NCI-H1092 (cell line): ENCODE measurements at regions not wholly inside any gene's neighbourhood (a gene's known extent, or its start where the extent isn't known, plus 50 kb on each side); places are given as distances from the start of the nearest gene placed in this dataset.

Source experiments
- DNase-seq: peaks from one replicate; lab custom pipeline; 2025; lab: John Stamatoyannopoulos, UW

DNA sequence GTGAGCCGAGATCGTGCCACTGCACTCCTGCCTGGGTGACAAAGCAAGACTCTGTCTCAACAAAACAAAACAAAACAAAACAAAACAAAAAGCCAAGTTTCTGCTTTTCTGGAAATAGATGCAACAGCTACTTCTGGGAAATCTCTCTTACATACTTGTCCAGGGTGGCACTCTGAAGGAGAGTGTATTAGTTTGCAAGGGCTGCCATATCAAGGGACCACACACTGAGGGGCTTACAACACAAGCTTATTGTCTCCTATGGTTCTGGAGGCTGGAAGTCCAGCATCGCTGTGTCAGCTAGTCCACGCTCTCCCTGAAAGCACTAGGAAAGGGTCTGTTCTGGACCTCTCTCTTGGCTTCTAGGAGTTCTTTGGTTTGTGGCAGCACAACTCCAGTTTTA is 277.9 kb upstream of the WWC1 start:
- DNase-seq = no peak

DNA sequence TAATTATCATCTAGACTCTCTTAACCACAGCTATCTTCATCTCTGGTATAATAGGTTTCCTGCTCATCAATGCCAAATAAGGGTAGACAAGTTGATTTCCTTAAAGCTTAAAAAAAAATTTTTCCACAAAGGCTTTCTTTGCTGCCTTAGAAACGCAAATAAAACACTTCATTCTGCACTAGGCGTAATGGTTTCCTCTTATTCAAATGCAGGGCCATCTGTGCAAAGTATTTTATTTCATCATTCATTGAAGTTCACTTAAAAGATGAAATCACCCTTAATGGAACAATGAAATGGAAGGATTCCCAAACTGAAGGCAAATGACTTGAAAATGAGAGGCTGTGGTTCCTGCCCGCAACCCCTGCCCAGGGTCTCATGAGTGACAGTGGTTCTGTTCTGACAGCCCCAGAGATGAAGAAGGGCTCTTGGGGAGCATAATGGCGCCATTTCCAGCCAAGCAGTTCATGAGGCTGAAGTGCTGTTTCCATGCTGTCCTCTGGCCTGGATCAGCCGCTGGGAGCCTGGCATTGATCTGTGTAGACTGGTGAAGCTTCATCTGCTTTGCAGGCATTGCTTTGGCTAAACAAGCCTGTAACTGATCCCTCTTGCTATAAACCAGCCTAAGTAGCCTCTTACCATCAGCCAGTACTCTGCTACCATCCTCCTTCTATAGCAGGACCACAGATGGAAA is 276.9 kb upstream of the WWC1 start:
- DNase-seq = no peak

DNA sequence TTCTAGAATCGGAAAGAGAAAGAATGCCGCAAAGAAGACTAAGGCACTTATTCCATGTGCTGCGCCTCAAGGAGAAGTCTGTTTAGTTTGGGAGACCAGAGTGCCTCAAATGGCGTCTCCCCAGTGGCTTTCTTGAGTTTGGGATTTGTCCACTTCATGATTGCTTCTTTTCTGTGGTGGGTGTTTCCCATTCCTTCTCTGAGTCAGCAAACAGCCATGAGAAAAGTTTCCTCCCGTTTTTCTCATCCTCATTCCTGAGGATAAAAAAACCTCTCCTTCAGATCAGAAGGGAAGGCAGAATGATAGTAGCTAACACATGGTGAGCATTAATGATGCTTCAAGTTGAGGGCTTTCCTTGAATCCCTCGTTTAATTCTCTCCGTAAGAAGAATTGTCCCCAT is 275.9 kb upstream of the WWC1 start:
- DNase-seq = no peak

DNA sequence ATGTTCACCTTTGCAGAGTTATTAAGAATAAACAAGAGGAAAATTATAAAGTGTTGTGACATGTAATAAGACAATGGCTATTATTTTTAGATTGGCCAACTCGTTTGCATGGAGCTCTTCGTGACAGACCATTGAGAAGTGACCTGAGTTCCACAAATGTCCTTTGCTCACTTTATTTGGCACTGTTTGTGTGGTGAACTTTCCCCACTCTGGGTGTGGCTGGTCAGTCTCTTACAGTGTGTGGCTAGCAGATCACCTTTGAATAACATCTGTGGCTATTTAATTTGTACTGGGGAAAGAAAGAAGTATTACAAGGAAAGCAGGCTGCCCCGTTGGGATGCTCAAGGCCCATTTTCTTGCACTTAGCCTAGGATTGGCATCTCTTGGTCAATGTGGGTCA is 274.1 kb upstream of the WWC1 start:
- no peak for DNase-seq

DNA sequence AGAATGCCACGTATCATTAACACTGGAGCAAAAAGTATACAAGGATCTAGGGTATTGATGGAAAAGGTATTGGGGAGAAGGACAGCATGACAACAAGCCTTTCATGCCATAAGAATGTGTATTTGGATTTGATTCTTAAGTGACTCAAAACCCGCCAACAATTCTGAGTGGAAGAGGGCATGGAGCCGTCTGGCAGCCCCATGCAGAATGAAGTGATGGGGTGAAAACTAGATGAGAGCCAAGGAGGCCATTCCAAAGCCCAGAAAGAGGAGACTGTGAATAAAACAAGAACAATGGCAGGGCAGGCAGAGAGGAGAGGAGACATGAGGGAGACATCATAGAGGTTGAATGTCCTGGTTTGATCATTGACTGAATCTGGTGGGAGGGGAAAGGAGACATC is 272.3 kb upstream of the WWC1 start:
- DNase-seq = no peak

DNA sequence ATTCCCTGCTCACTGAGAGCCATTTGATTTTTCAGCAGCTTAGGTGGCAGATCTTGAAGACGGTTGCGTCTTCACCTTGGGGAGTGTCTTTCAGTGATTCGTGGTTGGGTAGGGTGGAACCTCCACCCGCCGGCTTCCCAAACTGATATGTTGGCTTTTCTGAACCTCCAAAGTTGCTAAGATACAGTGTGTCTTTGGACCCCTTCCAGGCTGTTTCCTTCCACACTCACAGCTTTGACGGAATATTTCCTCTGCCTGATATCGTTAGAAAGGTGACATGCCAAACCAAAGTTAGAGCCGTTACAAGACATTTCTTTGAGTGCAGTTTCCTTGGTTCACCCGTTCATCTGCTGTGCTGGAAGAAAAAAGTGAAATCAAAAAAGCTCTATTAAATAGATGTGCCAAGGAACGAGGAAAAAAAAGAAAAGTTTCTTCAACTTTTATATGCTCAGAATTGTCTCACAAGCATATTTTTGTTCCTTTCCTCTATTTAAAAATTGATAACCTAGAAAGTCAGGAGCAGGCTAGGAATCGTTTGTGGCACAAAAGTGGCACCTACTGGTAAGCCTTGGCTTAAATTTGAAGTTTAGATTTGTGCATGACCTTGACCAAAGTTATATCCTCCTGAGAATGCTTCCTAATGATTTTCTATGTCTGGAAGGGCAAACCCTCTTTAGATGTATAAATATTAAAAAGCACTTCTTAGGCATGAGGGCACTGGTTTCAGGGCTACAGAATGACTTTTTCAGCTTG is 270.7 kb upstream of the WWC1 start:
- DNase-seq = no peak

DNA sequence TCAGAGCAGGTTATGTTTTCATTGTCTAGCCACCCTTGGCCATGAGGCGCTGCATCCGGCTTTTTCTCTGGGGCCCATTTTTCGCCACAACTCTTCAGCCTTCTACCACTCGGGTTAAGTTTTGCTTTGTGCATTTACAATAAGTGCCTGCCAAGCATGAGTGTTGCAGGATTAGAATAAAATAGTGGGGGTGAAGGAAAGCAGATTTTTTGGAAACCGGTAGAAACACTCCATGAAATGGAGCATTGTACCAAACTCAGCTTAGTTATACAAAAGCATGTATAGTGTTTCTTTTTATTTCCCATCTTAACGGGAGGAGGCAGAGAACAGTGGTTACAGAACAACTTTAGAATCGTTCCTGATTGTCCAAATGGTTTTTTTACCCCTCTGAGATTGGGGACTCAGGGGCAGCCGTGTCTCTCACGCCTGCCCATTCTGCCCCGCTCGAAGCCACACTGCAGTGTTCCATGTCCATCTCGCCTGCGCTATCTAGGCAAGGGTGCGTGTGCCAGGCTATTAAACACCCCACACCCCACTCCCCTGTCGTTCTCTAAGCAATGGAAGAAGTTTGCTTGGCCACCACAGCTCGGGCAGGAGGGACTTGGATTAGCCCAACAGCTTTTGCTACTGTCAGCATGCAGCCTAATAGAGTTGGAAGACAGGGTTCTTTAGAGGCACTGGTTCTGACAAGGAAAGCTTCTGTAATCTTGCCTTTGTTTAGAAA is 268.8 kb upstream of the WWC1 start:
- no peak for DNase-seq

DNA sequence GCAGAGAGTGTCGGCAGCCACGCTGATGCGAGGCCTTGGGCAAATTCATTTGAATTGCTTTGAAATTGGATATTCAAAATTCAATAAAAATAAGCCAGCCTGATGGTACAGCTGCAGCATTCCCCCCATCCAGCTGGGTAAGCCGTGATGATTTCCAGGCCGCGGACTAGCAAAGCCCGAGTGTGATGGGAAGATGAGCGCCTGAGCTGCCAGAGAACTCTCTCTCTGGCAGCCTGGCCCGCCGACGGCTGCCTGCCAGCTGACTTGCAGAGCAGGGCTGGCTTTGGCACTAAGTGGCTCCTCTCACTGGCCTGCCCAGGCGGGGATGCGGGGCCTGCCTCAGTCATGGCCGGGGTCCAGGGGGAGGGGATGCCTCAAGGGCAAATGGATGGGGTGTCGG is 268.3 kb upstream of the WWC1 start:
- peak; percentile 11 for DNase-seq

DNA sequence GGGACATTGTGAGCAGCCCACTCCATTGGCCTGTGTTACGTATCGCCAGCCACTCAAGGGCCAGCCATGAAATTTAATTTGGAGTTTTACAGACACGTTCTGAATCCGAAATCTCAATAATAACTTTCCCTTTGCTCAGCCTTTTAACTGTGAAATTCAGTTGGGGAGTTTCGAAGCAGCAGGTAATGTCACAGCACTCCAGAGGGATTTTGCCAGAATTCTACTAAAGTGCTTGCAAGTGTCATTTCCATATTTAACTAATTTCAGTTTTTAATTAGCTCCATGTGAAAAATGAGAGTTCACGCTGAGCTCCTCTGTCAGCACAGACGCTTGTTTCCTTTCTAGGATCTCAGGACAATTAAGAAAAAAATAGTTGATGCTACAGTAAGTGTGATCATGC is 267.1 kb upstream of the WWC1 start:
- DNase-seq = no peak

DNA sequence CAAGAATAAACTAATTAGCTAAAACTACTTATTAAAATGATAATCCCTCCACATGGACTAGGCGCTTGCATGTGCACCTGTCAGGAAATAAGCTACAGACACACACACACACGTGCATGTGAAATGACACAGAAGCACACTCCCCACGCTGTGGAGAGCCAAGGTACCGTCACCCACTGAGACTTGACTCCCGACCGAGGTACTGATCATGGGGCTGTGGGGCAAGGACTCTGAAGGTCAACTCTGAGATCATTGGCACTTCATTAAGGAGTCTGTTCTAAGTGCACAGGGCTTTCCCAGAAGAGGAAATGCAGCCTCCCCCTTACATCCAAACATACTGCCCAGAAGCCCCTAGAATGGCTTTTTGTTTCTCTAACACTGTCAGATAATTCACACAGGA is 264.4 kb upstream of the WWC1 start:
- DNase-seq = no peak

DNA sequence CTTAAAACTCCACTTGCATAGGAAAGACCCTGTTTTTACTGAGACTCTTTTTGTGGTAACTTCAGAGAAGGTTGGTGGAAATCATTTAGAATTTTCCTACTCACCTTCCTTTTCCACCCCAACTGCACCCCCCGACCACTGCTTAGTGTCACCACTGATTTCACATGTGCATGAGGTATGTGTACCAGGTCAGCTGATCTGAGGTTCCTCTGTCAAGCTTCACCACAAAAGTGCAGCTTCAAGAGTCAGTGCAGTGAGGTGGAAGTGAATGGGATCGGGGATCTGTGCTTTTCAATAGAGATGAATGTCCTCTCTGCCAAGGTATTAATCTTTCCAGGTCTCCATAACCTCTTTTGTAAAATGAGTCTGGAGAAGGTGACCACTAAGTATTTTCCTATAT is 260.5 kb upstream of the WWC1 start:
- no peak for DNase-seq

DNA sequence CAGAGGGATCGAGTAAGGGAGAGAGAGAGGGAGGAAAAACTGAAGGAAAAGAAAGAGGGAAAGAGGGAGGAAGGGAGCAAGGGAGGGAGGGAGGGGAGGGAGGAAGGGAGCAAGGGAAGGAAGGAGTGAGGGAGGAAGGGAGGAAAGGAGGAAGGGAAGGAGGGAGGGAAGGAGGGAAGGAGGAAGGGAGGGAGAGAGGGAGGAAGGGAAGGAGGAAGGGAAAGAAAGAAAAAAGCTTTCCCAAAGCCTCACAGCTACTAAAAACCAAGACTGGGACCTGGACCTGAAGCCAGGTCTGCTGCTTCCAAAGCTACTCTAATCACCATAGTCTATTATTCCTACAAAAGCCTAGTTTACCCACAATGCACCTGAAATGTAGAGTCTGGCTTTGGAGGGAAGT is 259.8 kb upstream of the WWC1 start:
- no peak for DNase-seq

DNA sequence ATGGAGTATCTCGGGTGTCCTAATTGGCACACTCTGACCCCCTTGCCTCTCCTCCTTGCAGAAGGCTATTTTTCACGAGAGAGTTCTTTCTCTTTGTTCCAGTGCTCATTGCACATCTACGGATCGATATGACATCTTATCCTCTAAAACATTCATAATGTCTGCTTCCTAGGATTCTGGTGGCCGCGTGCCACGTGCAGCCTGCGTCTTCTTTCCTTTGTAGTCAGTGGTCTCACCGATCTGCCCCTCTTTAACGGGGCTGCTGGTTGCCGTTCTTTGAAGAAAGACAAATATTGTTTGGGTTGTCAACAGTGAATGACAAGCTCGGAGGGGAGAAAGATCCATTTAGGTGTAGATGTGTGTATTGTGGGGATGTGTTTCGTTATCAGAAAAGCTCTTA is 252.4 kb upstream of the WWC1 start:
- DNase-seq = no peak

DNA sequence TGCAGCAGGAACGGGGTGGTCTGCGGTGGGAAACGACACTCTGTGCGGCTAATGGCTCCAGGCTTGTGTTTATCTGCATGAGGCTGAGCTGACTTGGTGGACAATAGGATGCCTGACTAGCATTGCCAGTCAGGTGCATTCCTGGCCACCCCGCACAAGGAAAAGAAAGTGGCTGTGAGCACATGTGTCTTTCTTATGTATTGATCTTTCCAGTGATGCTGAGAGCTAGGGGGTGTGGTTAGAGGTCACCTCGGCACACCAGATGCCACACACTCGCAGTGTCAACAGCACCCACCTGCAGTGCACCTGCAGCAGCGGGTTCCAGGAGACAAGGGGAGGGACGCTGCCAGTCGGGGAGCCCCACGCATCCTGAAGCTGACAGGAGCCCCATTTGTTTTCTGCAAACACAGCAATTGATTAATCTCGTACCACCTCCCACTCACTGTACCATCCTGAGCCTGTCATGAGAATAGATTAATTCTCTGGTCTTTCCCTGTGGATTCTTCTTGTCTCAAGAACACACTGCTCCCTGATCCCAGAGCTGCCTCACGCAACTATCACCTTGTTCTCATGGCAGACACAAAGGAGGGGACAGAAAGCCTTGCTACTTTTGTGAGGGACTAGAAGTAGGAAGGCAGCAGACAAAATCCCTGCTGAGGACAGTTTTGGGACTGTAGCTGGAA is 251.7 kb upstream of the WWC1 start:
- DNase-seq = no peak

DNA sequence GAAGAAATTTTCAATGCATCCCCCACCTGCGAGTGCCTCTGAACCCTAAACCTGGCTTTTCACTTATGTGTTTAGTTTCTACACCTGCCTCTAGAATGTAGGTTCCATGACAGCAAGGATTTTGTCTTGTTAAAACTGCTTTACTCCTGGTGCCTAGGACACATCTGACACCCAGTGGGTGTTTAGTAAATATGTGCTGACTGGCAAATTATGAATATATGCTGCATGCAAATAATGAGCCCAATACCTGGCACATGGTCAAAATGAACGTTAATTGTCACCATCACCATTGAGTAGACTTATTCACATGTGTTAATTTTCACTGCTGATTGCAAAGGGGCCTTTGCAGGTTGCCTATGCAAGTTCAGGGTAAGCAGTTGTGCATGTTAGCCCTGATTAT is 249.9 kb upstream of the WWC1 start:
- DNase-seq = no peak

DNA sequence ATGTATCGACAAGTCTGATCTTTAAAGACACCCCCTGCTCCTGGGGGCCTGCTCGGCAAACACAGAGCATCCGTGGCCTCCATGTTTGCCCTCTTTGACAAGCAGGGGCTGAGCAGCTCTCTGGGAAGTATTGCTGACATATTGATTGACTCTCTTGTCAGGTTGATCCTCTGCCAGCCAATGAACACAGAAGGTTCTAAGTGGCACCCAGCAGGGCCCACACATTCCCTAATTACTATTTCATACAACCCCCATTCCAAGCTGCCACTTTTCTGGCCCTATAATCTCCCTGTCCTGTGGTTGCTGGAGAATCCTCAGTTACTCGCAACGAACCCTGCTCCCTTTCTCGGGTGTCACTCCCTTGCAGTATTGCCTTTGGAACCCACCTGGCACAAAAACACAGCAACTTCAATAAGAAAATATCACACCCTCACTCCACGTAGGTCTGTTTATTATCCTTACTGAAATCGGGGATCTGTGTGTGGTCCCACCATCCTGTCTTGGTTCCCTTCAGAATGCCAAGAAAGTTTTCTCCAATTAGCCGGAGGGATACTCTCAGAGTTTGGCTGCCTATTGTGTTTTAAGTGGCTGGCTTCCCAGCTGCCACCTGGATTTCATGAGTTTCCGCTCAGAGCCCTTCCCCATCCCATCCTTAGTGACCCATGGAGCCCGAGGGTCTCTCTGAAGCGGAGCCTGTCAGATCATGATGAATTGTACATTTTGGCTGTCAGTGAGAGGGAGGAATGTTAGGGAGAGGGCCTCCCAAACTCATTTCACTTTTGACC is 249.0 kb upstream of the WWC1 start:
- DNase-seq = no peak

DNA sequence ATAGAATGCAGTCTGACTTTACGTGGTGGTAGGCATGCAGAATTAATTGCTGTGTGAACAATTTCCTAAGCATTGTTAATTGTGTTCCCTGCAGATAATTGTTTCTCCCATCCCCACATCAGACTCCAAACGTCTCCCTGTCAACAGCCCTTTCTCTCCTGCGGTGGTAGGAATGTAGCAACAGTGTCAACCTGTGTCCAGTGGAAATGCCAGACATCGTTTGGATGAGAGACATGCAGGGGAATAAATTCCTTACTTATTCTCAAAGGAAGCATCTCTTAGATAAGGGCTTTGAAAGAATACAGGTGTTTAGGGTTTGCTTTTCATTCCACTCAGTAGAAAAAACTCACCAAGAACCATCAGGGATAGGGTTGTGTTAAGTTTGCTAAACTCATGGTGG is 245.3 kb upstream of the WWC1 start:
- no peak for DNase-seq

DNA sequence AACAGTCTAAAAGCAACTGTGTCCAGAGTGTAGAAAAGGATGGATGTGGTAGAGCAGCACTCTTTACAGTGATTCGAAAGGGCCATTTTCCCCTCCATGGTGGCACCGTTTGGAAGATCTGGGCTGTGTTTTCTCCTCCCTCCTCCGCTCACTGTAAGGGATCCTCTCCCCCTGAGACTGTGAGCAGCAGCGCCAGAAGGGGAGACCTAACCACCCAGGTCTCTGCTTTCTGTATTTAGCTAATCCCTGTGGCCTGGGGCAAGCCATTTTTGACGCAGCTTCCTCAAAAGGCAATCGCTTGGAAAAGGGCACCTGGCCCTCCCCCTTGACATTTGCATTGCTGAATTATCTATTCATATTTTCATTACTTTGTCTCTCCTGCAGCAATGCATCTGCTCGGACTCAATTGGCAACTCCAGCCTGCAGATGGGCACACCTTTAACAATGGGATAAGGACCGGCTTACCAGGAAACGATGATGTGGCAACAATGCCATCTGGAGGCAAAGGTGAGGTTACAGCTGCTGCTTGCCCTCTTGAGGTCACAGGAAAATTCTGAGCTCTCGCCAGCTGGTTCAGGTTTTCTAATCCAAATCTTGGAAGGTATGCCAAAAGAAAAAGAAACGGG is 244.3 kb upstream of the WWC1 start:
- peak; percentile 19 for DNase-seq

DNA sequence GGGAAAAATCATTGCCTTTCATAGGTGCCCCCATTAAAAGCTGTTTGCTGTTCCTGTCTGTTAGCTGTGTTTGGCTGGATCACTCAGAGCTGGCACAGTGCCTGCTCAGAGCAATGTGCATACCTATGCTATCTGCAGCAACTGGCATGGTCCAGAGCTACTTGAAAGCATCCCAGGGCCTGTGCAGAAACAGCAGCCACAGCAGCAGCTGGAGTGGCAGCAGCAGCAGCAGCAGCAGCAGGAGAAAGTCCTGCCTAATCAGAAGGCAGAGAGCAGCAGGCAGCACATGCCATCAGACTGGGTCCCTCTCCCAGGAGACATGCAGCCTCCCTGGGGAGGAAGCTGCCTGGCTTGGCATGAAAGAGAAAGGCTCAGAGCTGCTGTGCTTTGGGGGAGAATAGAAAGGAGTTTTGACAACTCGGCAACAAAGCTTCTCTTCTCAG is 243.8 kb upstream of the WWC1 start:
- no peak for DNase-seq

DNA sequence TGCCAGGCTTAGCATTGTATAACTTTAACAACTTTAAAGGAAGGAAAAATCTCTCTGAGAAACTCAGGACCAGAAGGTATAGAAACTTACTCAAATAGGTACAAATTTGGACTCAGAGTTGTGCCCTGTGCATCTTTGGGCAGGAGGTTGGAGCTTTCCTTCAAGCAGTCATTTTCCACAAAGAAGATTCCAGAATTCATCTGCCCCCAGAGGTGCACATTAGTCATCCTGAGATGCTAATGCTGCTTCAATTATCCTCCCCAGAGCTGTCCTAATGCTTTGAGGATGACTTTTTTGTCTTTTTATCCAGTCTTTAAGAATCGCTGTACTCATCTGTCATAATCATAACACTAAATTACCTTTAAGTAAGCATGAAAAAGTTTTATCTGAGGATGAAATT is 243.0 kb upstream of the WWC1 start:
- no peak for DNase-seq

DNA sequence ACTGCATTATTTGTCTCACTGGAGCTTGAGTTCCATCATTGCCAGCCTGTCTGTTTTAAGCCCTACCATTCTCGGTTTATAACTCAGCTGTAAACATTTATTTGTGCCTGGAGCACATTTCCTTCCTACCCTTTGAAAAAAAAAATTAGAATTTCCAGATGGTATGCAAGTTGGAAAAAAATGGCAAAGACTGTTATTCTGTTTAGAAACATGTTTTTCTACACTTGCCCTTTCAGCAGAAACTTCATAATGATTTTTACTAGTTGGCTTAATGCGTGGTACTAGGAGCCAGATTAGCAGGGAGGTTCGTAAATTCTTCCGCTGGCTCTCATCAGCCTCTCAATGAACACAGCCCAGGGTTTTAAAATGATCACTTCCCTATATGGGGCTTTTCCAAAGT is 238.8 kb upstream of the WWC1 start:
- no peak for DNase-seq
